ENCODE measurements at regions not wholly inside any gene's neighbourhood (a gene's known extent, or its start where the extent isn't known, plus 50 kb on each side); places are given as distances from the start of the nearest gene placed in this dataset.

- H3K27ac Mint-ChIP-seq = no peak overlapping the region
- Histone ChIP-seq H3K4me3 (ENCODE audit: low read length in 2 of 2) (no peak overlapping the region), H3K27me3 (ENCODE audit: insufficient read depth, low read length) (no peaks in the 10 kb centered on the region), H3K36me3 (ENCODE audit: insufficient read depth, low read length) (no peaks in the 10 kb centered on the region), H3K4me1 (ENCODE audit: insufficient read depth, low read length) (no peaks in the 10 kb centered on the region), H3K9me3 (ENCODE audit: control insufficient read depth in 1 of 2, low read length in 2 of 2) (no peaks in the 10 kb centered on the region), H3K27ac (ENCODE audit: low read depth, low read length) (no peak overlapping the region)
- no peaks in the 10 kb centered on the region for H3K4me1 Mint-ChIP-seq
- DNase-seq = no peak
- POLR2A ChIA-PET (ENCODE audit: partially characterized antibody) = no interaction called here
- intact Hi-C loops (cut with micrococcal nuclease) = no loop called here
- H3K36me3 Mint-ChIP-seq = no peaks in the 10 kb centered on the region
- H3K4me3 Mint-ChIP-seq = no peak overlapping the region
- CTCF ChIA-PET (ENCODE audit: partially characterized antibody) = no interaction called here
- peaks cover 0 to 9% (median 3%) of the 10 kb centered on the region in 8 donors for H3K9me3 Mint-ChIP-seq
- H3K27me3 Mint-ChIP-seq = no peaks in the 10 kb centered on the region
These were observed 139.1 kb upstream of the VGLL2 start for GRCh38 chr6:117126213-117126612.

GRCh38 chr6:117128052-117128451, 137.3 kb upstream of the VGLL2 start:
- Mint-ChIP-seq H3K4me1 (no peaks in the 10 kb centered on the region), H3K9me3 (peaks cover 0 to 5% (median 2%) of the 10 kb centered on the region in 8 donors), H3K27ac (no peak overlapping the region), H3K27me3 (no peaks in the 10 kb centered on the region), H3K4me3 (no peak overlapping the region), H3K36me3 (no peaks in the 10 kb centered on the region)
- no peak for DNase-seq
- POLR2A ChIA-PET (ENCODE audit: partially characterized antibody) = no interaction called here
- intact Hi-C loops (cut with micrococcal nuclease) = no loop called here
- Histone ChIP-seq H3K27ac (ENCODE audit: low read depth, low read length) (no peak overlapping the region), H3K27me3 (ENCODE audit: insufficient read depth, low read length) (no peaks in the 10 kb centered on the region), H3K36me3 (ENCODE audit: insufficient read depth, low read length) (no peaks in the 10 kb centered on the region), H3K4me3 (ENCODE audit: low read length in 2 of 2) (no peak overlapping the region), H3K9me3 (ENCODE audit: control insufficient read depth in 1 of 2, low read length in 2 of 2) (no peaks in the 10 kb centered on the region), H3K4me1 (ENCODE audit: insufficient read depth, low read length) (no peaks in the 10 kb centered on the region)
- CTCF ChIA-PET (ENCODE audit: partially characterized antibody) = no interaction called here

- ChIA-PET POLR2A (ENCODE audit: partially characterized antibody) (no interaction called here), CTCF (ENCODE audit: partially characterized antibody) (no interaction called here)
- Mint-ChIP-seq H3K36me3 (no peaks in the 10 kb centered on the region), H3K4me1 (no peaks in the 10 kb centered on the region), H3K27ac (no peak overlapping the region), H3K27me3 (no peaks in the 10 kb centered on the region), H3K4me3 (no peak overlapping the region), H3K9me3 (peaks cover 0 to 2% (median 0%) of the 10 kb centered on the region in 8 donors)
- no peak overlapping the region for H3K4me3 ChIP-seq (ENCODE audit: low read length in 2 of 2)
- no peak for DNase-seq
- H3K36me3 ChIP-seq (ENCODE audit: insufficient read depth, low read length) = no peaks in the 10 kb centered on the region
- H3K27ac ChIP-seq (ENCODE audit: low read depth, low read length) = no peak overlapping the region
- H3K9me3 ChIP-seq (ENCODE audit: control insufficient read depth in 1 of 2, low read length in 2 of 2) = no peaks in the 10 kb centered on the region
- H3K4me1 ChIP-seq (ENCODE audit: insufficient read depth, low read length) = no peaks in the 10 kb centered on the region
- no peaks in the 10 kb centered on the region for H3K27me3 ChIP-seq (ENCODE audit: insufficient read depth, low read length)
- intact Hi-C loops (cut with micrococcal nuclease) = no loop called here
These were observed 135.2 kb upstream of the VGLL2 start for GRCh38 chr6:117130125-117130524.

- Mint-ChIP-seq H3K4me1 (no peaks in the 10 kb centered on the region), H3K9me3 (peaks cover 0 to 1% (median 0%) of the 10 kb centered on the region in 8 donors), H3K27ac (no peak overlapping the region), H3K27me3 (no peaks in the 10 kb centered on the region), H3K4me3 (no peak overlapping the region), H3K36me3 (no peaks in the 10 kb centered on the region)
- Histone ChIP-seq H3K9me3 (ENCODE audit: control insufficient read depth in 1 of 2, low read length in 2 of 2) (no peaks in the 10 kb centered on the region), H3K4me3 (ENCODE audit: low read length in 2 of 2) (no peak overlapping the region), H3K27ac (ENCODE audit: low read depth, low read length) (no peak overlapping the region), H3K36me3 (ENCODE audit: insufficient read depth, low read length) (no peaks in the 10 kb centered on the region), H3K4me1 (ENCODE audit: insufficient read depth, low read length) (no peaks in the 10 kb centered on the region), H3K27me3 (ENCODE audit: insufficient read depth, low read length) (no peaks in the 10 kb centered on the region)
- CTCF ChIA-PET (ENCODE audit: partially characterized antibody) = no interaction called here
- intact Hi-C loops (cut with micrococcal nuclease) = no loop called here
- no peak for DNase-seq
- POLR2A ChIA-PET (ENCODE audit: partially characterized antibody) = no interaction called here
These were observed 128.7 kb upstream of the VGLL2 start for GRCh38 chr6:117136702-117137101.

- no peaks in the 10 kb centered on the region for H3K36me3 ChIP-seq (ENCODE audit: insufficient read depth, low read length)
- H3K4me3 Mint-ChIP-seq = no peak overlapping the region
- H3K9me3 ChIP-seq (ENCODE audit: control insufficient read depth in 1 of 2, low read length in 2 of 2) = no peaks in the 10 kb centered on the region
- H3K36me3 Mint-ChIP-seq = no peaks in the 10 kb centered on the region
- DNase-seq = no peak
- no peaks in the 10 kb centered on the region for H3K4me1 Mint-ChIP-seq
- ChIA-PET CTCF (ENCODE audit: partially characterized antibody) (no interaction called here), POLR2A (ENCODE audit: partially characterized antibody) (no interaction called here)
- H3K9me3 Mint-ChIP-seq = peaks cover 0 to 1% (median 0%) of the 10 kb centered on the region in 8 donors
- no peak overlapping the region for H3K27ac Mint-ChIP-seq
- H3K4me3 ChIP-seq (ENCODE audit: low read length in 2 of 2) = no peak overlapping the region
- H3K27me3 ChIP-seq (ENCODE audit: insufficient read depth, low read length) = no peaks in the 10 kb centered on the region
- H3K27ac ChIP-seq (ENCODE audit: low read depth, low read length) = no peak overlapping the region
- H3K4me1 ChIP-seq (ENCODE audit: insufficient read depth, low read length) = no peaks in the 10 kb centered on the region
- intact Hi-C loops (cut with micrococcal nuclease) = no loop called here
- no peaks in the 10 kb centered on the region for H3K27me3 Mint-ChIP-seq
These were observed 127.6 kb upstream of the VGLL2 start for GRCh38 chr6:117137711-117138110.

GRCh38 chr6:117138425-117138824, 126.9 kb upstream of the VGLL2 start:
- H3K36me3 Mint-ChIP-seq = no peaks in the 10 kb centered on the region
- Histone ChIP-seq H3K4me1 (ENCODE audit: insufficient read depth, low read length) (no peaks in the 10 kb centered on the region), H3K9me3 (ENCODE audit: control insufficient read depth in 1 of 2, low read length in 2 of 2) (no peaks in the 10 kb centered on the region), H3K36me3 (ENCODE audit: insufficient read depth, low read length) (no peaks in the 10 kb centered on the region), H3K27me3 (ENCODE audit: insufficient read depth, low read length) (no peaks in the 10 kb centered on the region), H3K4me3 (ENCODE audit: low read length in 2 of 2) (no peak overlapping the region), H3K27ac (ENCODE audit: low read depth, low read length) (no peak overlapping the region)
- H3K4me3 Mint-ChIP-seq = no peak overlapping the region
- DNase-seq = no peak
- no peaks in the 10 kb centered on the region for H3K27me3 Mint-ChIP-seq
- CTCF ChIA-PET (ENCODE audit: partially characterized antibody) = no interaction called here
- no peaks in the 10 kb centered on the region for H3K4me1 Mint-ChIP-seq
- intact Hi-C loops (cut with micrococcal nuclease) = no loop called here
- no peak overlapping the region for H3K27ac Mint-ChIP-seq
- peaks cover 0 to 1% (median 0%) of the 10 kb centered on the region in 8 donors for H3K9me3 Mint-ChIP-seq
- POLR2A ChIA-PET (ENCODE audit: partially characterized antibody) = no interaction called here

- intact Hi-C loops (cut with micrococcal nuclease) = no loop called here
These were observed 126.4 kb upstream of the VGLL2 start for GRCh38 chr6:117138920-117139319.

GRCh38 chr6:117142142-117142541, 123.2 kb upstream of the VGLL2 start:
- no peak overlapping the region for H3K27ac ChIP-seq (ENCODE audit: low read depth, low read length)
- H3K27me3 ChIP-seq (ENCODE audit: insufficient read depth, low read length) = no peaks in the 10 kb centered on the region
- no peaks in the 10 kb centered on the region for H3K36me3 Mint-ChIP-seq
- no peaks in the 10 kb centered on the region for H3K4me1 ChIP-seq (ENCODE audit: insufficient read depth, low read length)
- no peaks in the 10 kb centered on the region for H3K9me3 ChIP-seq (ENCODE audit: control insufficient read depth in 1 of 2, low read length in 2 of 2)
- CTCF ChIA-PET (ENCODE audit: partially characterized antibody) = no interaction called here
- H3K9me3 Mint-ChIP-seq = peaks cover 0 to 9% (median 4%) of the 10 kb centered on the region in 8 donors
- intact Hi-C loops (cut with micrococcal nuclease) = no loop called here
- no peak overlapping the region for H3K27ac Mint-ChIP-seq
- H3K36me3 ChIP-seq (ENCODE audit: insufficient read depth, low read length) = no peaks in the 10 kb centered on the region
- H3K4me3 Mint-ChIP-seq = no peak overlapping the region
- H3K4me3 ChIP-seq (ENCODE audit: low read length in 2 of 2) = no peak overlapping the region
- H3K27me3 Mint-ChIP-seq = peaks cover 0 to 1% of the 10 kb centered on the region in 2 donors
- no peaks in the 10 kb centered on the region for H3K4me1 Mint-ChIP-seq
- no peak for DNase-seq
- POLR2A ChIA-PET (ENCODE audit: partially characterized antibody) = no interaction called here

More at GRCh38 chr6:117138920-117139319, 126.4 kb upstream of the VGLL2 start:
- no peaks in the 10 kb centered on the region for H3K4me1 ChIP-seq (ENCODE audit: insufficient read depth, low read length)
- CTCF ChIA-PET (ENCODE audit: partially characterized antibody) = no interaction called here
- no peak overlapping the region for H3K27ac Mint-ChIP-seq
- no peak for DNase-seq
- POLR2A ChIA-PET (ENCODE audit: partially characterized antibody) = no interaction called here
- no peaks in the 10 kb centered on the region for H3K27me3 Mint-ChIP-seq
- no peak overlapping the region for H3K4me3 Mint-ChIP-seq
- H3K27ac ChIP-seq (ENCODE audit: low read depth, low read length) = no peak overlapping the region
- no peaks in the 10 kb centered on the region for H3K36me3 ChIP-seq (ENCODE audit: insufficient read depth, low read length)
- H3K27me3 ChIP-seq (ENCODE audit: insufficient read depth, low read length) = no peaks in the 10 kb centered on the region
- no peak overlapping the region for H3K4me3 ChIP-seq (ENCODE audit: low read length in 2 of 2)
- H3K9me3 Mint-ChIP-seq = peaks cover 0 to 2% (median 0%) of the 10 kb centered on the region in 8 donors
- H3K4me1 Mint-ChIP-seq = no peaks in the 10 kb centered on the region
- H3K36me3 Mint-ChIP-seq = no peaks in the 10 kb centered on the region
- no peaks in the 10 kb centered on the region for H3K9me3 ChIP-seq (ENCODE audit: control insufficient read depth in 1 of 2, low read length in 2 of 2)

All from CD4-positive, alpha-beta memory T cell (primary cell).